Brain microvascular endothelial cell (primary cell): ENCODE measurements at regions not wholly inside any gene's neighbourhood (a gene's known extent, or its start where the extent isn't known, plus 50 kb on each side); places are given as distances from the start of the nearest gene placed in this dataset.

Experiments used
- DNase-seq: peaks from one replicate; pipeline ENCODE4 v3.0.0-alpha.2; 2020
- H3K27ac ChIP-seq: fragments of 250-450 bp; sonication (Bioruptor Pico); 2 replicates; pipeline ENCODE4 v1.5.1; 2020; ENCODE audit warnings: mild to moderate bottlenecking, moderate library complexity
- H3K27me3 ChIP-seq: fragments of 250-450 bp; sonication (Bioruptor Pico); replicated peaks from 2 replicates; pipeline ENCODE4 v1.5.1; 2020; ENCODE audit warnings: mild to moderate bottlenecking
- H3K36me3 ChIP-seq: fragments of 250-450 bp; sonication (Bioruptor Pico); replicated peaks from 2 replicates; pipeline ENCODE4 v1.5.1; 2020; ENCODE audit warnings: mild to moderate bottlenecking
- H3K4me3 ChIP-seq: 2 replicates; pipeline ENCODE4 v1.5.1; 2011; ENCODE audit warnings: low read depth, mild to moderate bottlenecking, control low read depth, low read length, moderate library complexity
- in situ Hi-C: cut with HindIII; loops from 2 replicates; pipeline ENCODE4 v1.10.0; 2017; ENCODE audit warnings: low sequenced_read_pairs, low pct_ligation_motif_present
- TF ChIP-seq, protein P1 (sequence below): IDR thresholded peaks from 2 replicates; pipeline ENCODE4 v1.5.1; 2011; ENCODE audit warnings: low read depth, mild to moderate bottlenecking, moderate library complexity, low read length, control low read depth, inconsistent platforms; ENCODE audit errors: missing control alignments

DNA sequence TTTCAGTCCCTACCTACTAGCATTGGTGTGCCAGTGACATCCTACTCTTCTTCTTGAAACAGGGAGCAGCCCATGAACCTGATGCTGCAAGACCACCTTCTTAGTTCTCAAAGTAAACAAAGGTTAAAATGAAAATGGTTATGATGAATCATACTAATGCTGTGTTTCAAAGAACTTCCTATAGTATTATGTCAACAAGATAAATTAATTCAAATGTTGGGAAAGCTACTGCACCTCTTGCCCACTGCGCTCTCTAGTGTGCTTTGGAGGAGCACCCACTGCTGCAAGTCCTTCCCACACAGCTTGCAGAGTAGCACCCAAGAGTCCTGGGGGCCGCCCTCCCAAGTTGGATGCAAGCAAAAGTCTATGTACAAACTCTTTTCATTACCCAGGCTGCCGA, 81.1 kb downstream of the CD200R1L start:
- no peak for DNase-seq
- Histone ChIP-seq H3K27me3 (no peaks in the 10 kb centered on the region), H3K36me3 (no peaks in the 10 kb centered on the region), H3K4me3 (no peak overlapping the region), H3K27ac (no peak overlapping the region)
- TF ChIP-seq, protein P1, sequence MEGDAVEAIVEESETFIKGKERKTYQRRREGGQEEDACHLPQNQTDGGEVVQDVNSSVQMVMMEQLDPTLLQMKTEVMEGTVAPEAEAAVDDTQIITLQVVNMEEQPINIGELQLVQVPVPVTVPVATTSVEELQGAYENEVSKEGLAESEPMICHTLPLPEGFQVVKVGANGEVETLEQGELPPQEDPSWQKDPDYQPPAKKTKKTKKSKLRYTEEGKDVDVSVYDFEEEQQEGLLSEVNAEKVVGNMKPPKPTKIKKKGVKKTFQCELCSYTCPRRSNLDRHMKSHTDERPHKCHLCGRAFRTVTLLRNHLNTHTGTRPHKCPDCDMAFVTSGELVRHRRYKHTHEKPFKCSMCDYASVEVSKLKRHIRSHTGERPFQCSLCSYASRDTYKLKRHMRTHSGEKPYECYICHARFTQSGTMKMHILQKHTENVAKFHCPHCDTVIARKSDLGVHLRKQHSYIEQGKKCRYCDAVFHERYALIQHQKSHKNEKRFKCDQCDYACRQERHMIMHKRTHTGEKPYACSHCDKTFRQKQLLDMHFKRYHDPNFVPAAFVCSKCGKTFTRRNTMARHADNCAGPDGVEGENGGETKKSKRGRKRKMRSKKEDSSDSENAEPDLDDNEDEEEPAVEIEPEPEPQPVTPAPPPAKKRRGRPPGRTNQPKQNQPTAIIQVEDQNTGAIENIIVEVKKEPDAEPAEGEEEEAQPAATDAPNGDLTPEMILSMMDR, result no peak
- in situ Hi-C loops, result no loop called here

DNA sequence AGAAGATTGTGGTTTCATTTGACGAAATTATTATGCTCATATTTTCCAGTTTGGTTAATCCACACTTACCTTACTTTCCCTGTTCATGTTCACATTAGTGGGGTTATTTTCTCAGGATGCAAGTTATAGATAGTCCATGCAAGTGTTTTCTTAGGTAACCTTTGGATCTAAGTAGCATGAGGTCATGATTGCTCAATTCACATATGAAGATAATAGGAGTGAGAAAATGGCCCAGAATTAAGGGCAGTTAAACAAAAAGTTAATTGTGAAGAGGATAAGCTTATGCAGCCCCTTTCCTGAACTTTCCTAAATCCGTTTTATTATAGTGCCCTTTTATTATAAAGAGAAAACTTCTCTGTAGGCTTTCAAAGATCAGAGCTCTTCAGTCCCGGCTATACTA, 83.4 kb downstream of the CD200R1L start:
- TF ChIP-seq, protein P1, result no peak
- Histone ChIP-seq H3K36me3 (no peaks in the 10 kb centered on the region), H3K27me3 (no peaks in the 10 kb centered on the region), H3K27ac (no peak overlapping the region), H3K4me3 (no peak overlapping the region)
- no peak for DNase-seq
- in situ Hi-C loops, result no loop called here

DNA sequence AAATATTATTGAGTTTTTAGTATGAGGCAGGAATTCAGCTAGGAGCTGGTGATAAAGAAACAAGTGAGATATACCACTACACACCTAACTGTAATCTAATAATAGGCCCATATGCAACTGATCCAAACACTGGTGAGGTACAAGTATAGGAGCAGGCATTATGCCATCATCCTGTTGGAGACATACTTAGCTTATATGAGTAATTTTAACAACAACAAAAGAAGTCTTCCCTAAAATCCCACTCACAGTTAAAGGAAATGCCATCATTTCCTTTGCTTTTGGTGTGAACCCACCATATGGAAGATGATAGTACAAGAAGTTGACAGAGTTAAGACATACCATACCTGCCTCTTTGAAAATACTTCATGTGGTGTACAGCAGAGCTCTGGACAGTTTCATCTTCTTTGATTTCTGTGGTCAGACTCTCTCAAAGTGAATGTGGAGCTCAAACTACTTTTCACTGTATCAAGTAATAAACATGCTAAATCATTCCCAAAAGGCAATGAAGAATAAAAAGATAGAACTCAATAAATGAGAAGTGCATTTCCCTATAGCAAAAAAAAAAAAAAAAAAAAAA, 85.5 kb downstream of the CD200R1L start:
- TF ChIP-seq, protein P1, result no peak
- Histone ChIP-seq H3K36me3 (no peaks in the 10 kb centered on the region), H3K4me3 (no peak overlapping the region), H3K27ac (no peak overlapping the region), H3K27me3 (no peaks in the 10 kb centered on the region)
- DNase-seq, result peak; percentile 47
- in situ Hi-C loops, result no loop called here

DNA sequence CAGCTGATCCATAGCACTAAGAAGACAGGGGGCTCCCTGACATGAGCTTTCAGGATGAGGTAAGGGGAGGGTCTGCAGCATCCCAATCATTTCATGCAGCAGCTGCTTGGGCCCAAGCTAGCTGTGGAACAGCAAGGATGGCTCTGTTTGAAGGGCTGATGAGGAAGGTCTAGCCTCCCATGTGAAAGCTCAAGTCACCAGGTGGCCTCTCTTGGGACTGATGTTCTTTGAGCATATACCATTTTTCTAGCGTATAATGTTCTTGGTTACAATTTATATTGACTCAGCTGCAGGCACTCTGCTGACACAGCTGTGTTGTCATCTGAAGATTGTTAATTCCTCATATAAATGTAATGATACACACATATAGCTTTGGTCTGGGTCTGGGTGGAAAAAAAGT, 87.0 kb downstream of the CD200R1L start:
- Histone ChIP-seq H3K36me3 (no peaks in the 10 kb centered on the region), H3K4me3 (no peak overlapping the region), H3K27ac (no peak overlapping the region), H3K27me3 (no peaks in the 10 kb centered on the region)
- no peak for DNase-seq
- in situ Hi-C loops, result no loop called here
- TF ChIP-seq, protein P1, result no peak

DNA sequence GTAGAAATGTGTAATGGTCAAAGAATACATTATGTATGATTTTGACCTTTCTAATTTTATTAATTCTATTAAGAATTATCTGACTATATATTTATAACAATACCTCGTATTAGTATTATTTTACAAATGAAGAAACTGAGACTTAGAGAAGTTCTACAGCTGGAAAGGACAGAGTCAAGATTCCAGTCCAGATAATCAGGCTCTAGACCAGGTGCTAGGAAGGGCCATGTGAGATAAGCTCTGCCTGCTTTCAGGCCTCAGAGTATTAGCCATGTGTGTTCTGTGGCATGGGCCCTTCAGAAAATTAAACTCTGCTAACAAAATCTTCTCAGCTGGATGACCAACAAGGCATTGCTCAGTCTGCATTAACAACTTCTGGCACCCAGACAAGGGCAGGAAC, 87.5 kb downstream of the CD200R1L start:
- no peak for DNase-seq
- H3K27me3 ChIP-seq, result no peaks in the 10 kb centered on the region
- TF ChIP-seq, protein P1, result no peak
- H3K27ac ChIP-seq, result no peak overlapping the region
- H3K36me3 ChIP-seq, result no peaks in the 10 kb centered on the region
- H3K4me3 ChIP-seq, result no peak overlapping the region
- in situ Hi-C loops, result no loop called here

DNA sequence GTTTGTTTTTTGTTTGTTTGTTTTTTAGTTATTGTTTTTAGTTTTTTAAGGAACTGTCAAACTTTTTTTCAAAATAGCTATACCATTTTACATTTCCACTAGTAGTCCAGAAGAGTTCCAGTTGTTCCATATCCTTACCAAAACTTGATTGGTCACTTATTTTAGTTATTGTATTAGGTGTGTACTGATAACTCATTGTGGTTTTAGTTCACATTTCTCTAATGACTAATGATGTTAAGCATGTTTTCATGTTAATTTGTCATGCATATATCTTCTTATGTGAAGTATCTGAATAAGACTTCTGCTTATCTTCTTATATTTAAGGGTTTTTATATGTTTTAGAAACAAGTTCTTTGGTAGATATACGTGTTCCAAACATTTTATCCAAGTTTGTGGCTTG, 89.5 kb downstream of the CD200R1L start:
- DNase-seq, result no peak
- TF ChIP-seq, protein P1, result no peak
- Histone ChIP-seq H3K27ac (no peak overlapping the region), H3K4me3 (no peak overlapping the region), H3K36me3 (no peaks in the 10 kb centered on the region), H3K27me3 (no peaks in the 10 kb centered on the region)
- in situ Hi-C loops, result no loop called here
